Heart left ventricle (tissue), 16 donors: ENCODE measurements at regions not wholly inside any gene's neighbourhood (a gene's known extent, or its start where the extent isn't known, plus 50 kb on each side); places are given as distances from the start of the nearest gene placed in this dataset.
A peak's percentile ranks its signal among the peaks of the same experiment; 100 is the strongest.

Experiments
- ATAC-seq, 4 donors: fragments of 200-7000 bp; cut with Tn5 transposase; one replicate each; pipeline ENCODE4 v1.9.1; 2020 to 2022; ENCODE audit warnings: moderate library complexity in 4 of 4, mild to moderate bottlenecking in 3 of 4, moderate number of reproducible peaks in 1 of 4
- DNase-seq, 5 donors: peaks; one replicate each; pipeline ENCODE4 v3.0.0-alpha.2; 2020
- H3K27ac ChIP-seq, 12 donors: fragments of 200-600 bp; sonication (generic) in 4 of 12; one replicate each; pipeline versions ENCODE4 v1.5.0 to v1.8.0; 2016 to 2022; ENCODE audit warnings: mild to moderate bottlenecking in 2 of 12
- H3K27me3 ChIP-seq, 9 donors: fragments of 200-600 bp; sonication (generic) in 2 of 9; one replicate each; pipeline versions ENCODE4 v1.5.1 to v1.8.0; 2016 to 2022; ENCODE audit warnings: mild to moderate bottlenecking in 3 of 9
- H3K36me3 ChIP-seq, 9 donors: fragments of 200-600 bp; sonication (generic) in 2 of 9; one replicate each; pipeline versions ENCODE4 v1.5.0 to v1.8.0; 2018 to 2022; ENCODE audit warnings: mild to moderate bottlenecking in 2 of 9
- H3K4me1 ChIP-seq, 12 donors: fragments of 200-600 bp; sonication (generic) in 4 of 12; one replicate each; pipeline versions ENCODE4 v1.5.0 to v1.8.0; 2016 to 2022; ENCODE audit warnings: mild to moderate bottlenecking in 3 of 12
- H3K4me3 ChIP-seq, 12 donors: fragments of 200-600 bp; sonication (generic) in 4 of 12; one replicate each; pipeline versions ENCODE4 v1.5.0 to v1.8.0; 2017 to 2022; ENCODE audit warnings: mild to moderate bottlenecking in 9 of 12, moderate library complexity in 4 of 12
- H3K9me3 ChIP-seq, 12 donors: fragments of 200-600 bp; sonication (generic) in 4 of 12; one replicate each; pipeline versions ENCODE4 v1.5.0 to v1.8.0; 2016 to 2022; ENCODE audit warnings: mild to moderate bottlenecking in 1 of 12
- POLR2A ChIP-seq, 2 donors: fragments of 450-650 bp; IDR thresholded peaks; one replicate each; pipeline ENCODE4 v1.6.1; 2017; ENCODE audit warnings: antibody characterized with exemption in 2 of 2, mild to moderate bottlenecking in 2 of 2, moderate library complexity in 2 of 2
- WGBS, 4 donors: extraction: QIAGEN DNeasy Blood & Tissue Kit in 2 of 4; methylation state at CpG; one replicate each; pipeline versions ENCODE4 v1.1.5 to v1.1.7; 2013 to 2018; 5-methylcytosine and 5-hydroxymethylcytosine counted together
- intact Hi-C, 10 donors: fragments of 100-400 bp; cut with DNase I; formaldehyde crosslinking; loops; one replicate each; pipeline versions ENCODE4 v1.11.1 to v1.14.2; 2022
- TF ChIP-seq, protein P1 (sequence below), 12 donors: fragments of 200-600 bp; sonication (generic) in 4 of 12; IDR thresholded peaks; one replicate each; pipeline versions ENCODE4 v1.5.0 to v1.8.0; 2018 to 2022; ENCODE audit warnings: antibody characterized with exemption in 12 of 12, mild to moderate bottlenecking in 5 of 12
- donor health status: ischemic (EF 13 %, LVEDD 7.1; RV severe dilation, severe dysfunction).
- donor health status: healthy with polysubstance abuse.
- donor health status: DM: no; HTN: yes; CAD: no.
- donor health status: DM: no; HTN: no; CAD: no.
- donor health status: ischemic (EF 25% LVEDD 6.9; RV normal size, moderate dysfunction).
- donor health status: ischemic (EF 25% LVEDD 5.7; RV mildly dilated, moderate dysfunction).
- donor health status: healthy.
- donor health status: DM: yes; HTN: yes; CAD: no.
- donor health status: ischemic (EF 35%, LVEDD 5.7; RV mildly dilated, moderate dysfunction).
- donor health status: nonischemic (EF 11% LVEDD 7.7; RV severe dilation, severe dysfunction).
- donor health status: DM: yes; HTN: yes; CAD: no.
- donor health status: PGD.
- donor health status: ischemic (EF 29% LVEDD 5.4; RV normal size, mild dysfunction).
- donor health status: nonischemic (EF 23%, LVEDD 6.1; RV moderate dilation, normal function).

GRCh38 chr5:119928974-119929373 is 299.6 kb downstream of the FAM170A start:
- no peak overlapping the region for H3K27ac ChIP-seq
- no peaks in the 10 kb centered on the region for H3K9me3 ChIP-seq
- intact Hi-C loops = no loop called here
- no peaks in the 10 kb centered on the region for H3K27me3 ChIP-seq
- H3K36me3 ChIP-seq = no peaks in the 10 kb centered on the region
- no peak overlapping the region for H3K4me3 ChIP-seq
- DNase-seq (no peak), ATAC-seq (no peak)
- TF ChIP-seq, protein P1, sequence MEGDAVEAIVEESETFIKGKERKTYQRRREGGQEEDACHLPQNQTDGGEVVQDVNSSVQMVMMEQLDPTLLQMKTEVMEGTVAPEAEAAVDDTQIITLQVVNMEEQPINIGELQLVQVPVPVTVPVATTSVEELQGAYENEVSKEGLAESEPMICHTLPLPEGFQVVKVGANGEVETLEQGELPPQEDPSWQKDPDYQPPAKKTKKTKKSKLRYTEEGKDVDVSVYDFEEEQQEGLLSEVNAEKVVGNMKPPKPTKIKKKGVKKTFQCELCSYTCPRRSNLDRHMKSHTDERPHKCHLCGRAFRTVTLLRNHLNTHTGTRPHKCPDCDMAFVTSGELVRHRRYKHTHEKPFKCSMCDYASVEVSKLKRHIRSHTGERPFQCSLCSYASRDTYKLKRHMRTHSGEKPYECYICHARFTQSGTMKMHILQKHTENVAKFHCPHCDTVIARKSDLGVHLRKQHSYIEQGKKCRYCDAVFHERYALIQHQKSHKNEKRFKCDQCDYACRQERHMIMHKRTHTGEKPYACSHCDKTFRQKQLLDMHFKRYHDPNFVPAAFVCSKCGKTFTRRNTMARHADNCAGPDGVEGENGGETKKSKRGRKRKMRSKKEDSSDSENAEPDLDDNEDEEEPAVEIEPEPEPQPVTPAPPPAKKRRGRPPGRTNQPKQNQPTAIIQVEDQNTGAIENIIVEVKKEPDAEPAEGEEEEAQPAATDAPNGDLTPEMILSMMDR (IDR thresholded peaks at IDR 0.05) = no peak
- TF ChIP-seq POLR2A (IDR thresholded peaks at IDR 0.05) = no peak
- H3K4me1 ChIP-seq = no peaks in the 10 kb centered on the region

DNA sequence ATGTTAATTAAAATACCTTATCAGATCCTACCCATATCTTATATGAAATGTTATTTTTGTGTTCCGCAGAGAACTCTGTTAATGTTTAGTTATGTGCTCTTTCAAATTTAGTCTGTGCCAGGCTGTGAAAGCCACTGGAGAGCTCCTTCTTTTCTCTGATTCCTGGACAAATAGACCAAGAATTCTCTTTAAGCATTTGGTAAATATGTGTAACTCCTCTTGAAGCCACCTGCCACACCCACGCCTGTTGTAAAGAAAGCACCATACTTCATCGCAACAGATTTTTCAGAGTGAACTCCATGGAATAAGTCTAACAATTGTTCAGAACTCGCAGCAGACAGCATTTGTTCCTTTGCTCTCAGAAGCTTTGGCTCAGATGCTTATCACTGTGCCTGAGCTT is 301.1 kb downstream of the FAM170A start:
- 85 to 91% (median 87%) methylated on average over 4 of the region's 4 CpGs for WGBS, 4 donors
- no peaks in the 10 kb centered on the region for H3K36me3 ChIP-seq
- ATAC-seq = no peak

DNA sequence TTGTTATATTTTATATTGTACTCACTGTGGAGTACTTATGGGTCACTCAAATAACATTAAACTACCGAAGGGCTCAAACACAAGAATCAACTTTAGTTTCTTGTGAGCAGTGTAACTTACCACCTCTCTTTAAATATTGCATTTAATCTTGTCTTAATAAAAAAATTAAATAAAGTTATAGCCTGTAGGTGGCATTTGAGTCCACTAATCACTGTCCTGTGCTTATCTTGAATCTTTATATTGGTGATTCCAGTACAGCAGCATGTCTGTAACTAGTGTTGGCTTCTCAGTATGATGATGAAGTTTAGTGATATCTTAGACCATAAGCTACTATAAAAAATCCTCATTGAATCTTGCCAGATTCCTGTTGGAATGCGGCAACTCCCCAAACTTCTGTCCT is 313.8 kb downstream of the FAM170A start:
- 76 to 86% (median 80%) methylated on average over 2 of the region's 2 CpGs for WGBS, 4 donors
- intact Hi-C loops = loop anchor here (2.0 to 10.0 kb wide), 11 partner anchors 382 to 864 kb away; partner anchors contain the start of gene PRR16 (in 2 of the 10)
- Histone ChIP-seq H3K36me3 (no peaks in the 10 kb centered on the region), H3K4me1 (no peaks in the 10 kb centered on the region), H3K27ac (no peak overlapping the region), H3K27me3 (no peaks in the 10 kb centered on the region), H3K4me3 (no peak overlapping the region), H3K9me3 (peaks cover 0 to 7% (median 0%) of the 10 kb centered on the region in 12 donors)
- TF ChIP-seq, protein P1 (IDR thresholded peaks at IDR 0.05) = peak in 10 of 12 donors; percentile 20 to 55 (median 36)
- TF ChIP-seq POLR2A (IDR thresholded peaks at IDR 0.05) = no peak
- no peak for DNase-seq
- peak in 2 of 4 donors; percentile 34 to 68 for ATAC-seq

More for the DNA sequence above, 301.1 kb downstream of the FAM170A start:
- H3K4me1 ChIP-seq = no peaks in the 10 kb centered on the region
- H3K4me3 ChIP-seq = no peak overlapping the region
- no peak for TF ChIP-seq POLR2A (IDR thresholded peaks at IDR 0.05)
- TF ChIP-seq, protein P1 (IDR thresholded peaks at IDR 0.05) = no peak
- no peaks in the 10 kb centered on the region for H3K9me3 ChIP-seq
- DNase-seq = no peak
- no peak overlapping the region for H3K27ac ChIP-seq
- H3K27me3 ChIP-seq = no peaks in the 10 kb centered on the region
- intact Hi-C loops = no loop called here

DNA sequence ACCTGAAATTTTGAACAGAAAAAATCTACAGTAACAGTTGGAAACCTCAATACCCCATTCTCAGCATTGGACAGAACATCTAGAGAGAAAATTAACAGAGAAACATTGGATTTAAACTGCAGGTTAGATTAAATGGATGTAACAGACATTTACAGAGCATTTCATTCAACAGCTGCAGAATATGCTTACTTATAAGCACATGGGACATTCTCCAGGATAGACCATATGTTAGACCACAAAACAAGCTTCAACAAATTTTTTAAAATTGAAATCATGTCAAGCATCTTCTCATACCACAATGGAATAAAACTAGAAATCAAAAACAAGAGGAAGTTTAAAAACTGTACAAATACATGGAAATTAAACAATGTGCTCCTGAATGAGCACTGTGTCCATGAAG is 316.3 kb downstream of the FAM170A start:
- DNase-seq (no peak), ATAC-seq (no peak)
- intact Hi-C loops = loop anchor here in 6 of 10 donors (5.0 to 10.0 kb wide), 5 partner anchors 379 to 859 kb away; no protein-coding TSS in a partner anchor
- no peaks in the 10 kb centered on the region for H3K36me3 ChIP-seq
- H3K4me1 ChIP-seq = no peaks in the 10 kb centered on the region
- H3K9me3 ChIP-seq = no peaks in the 10 kb centered on the region
- H3K4me3 ChIP-seq = no peak overlapping the region
- no peaks in the 10 kb centered on the region for H3K27me3 ChIP-seq
- TF ChIP-seq, protein P1 (IDR thresholded peaks at IDR 0.05) = no peak
- TF ChIP-seq POLR2A (IDR thresholded peaks at IDR 0.05) = no peak
- H3K27ac ChIP-seq = no peak overlapping the region
